Astrocyte (in vitro differentiated cells and primary cell): ENCODE measurements at regions not wholly inside any gene's neighbourhood (a gene's known extent, or its start where the extent isn't known, plus 50 kb on each side); places are given as distances from the start of the nearest gene placed in this dataset.

Experiments used
- CTCF ChIP-seq: IDR thresholded peaks from 2 replicates; pipeline ENCODE4 v1.5.1; 2011; ENCODE audit warnings: low read depth, mild to moderate bottlenecking, inconsistent platforms, low read length, moderate library complexity; ENCODE audit not compliant: insufficient read depth
- EZH2 ChIP-seq: IDR thresholded peaks from 2 replicates; pipeline ENCODE4 v1.6.1; 2012; ENCODE audit warnings: mild to moderate bottlenecking, low read length, inconsistent platforms; ENCODE audit not compliant: insufficient read depth

- TF ChIP-seq CTCF (no peak), EZH2 (no peak)
Observed at GRCh38 chr11:81224396-81224795, 1509.3 kb downstream of the FAM181B start.
